Activated CD8-positive, alpha-beta T cell treated with anti-CD3 and anti-CD28 coated beads for 36 hours (primary cell): ENCODE measurements at regions not wholly inside any gene's neighbourhood (a gene's known extent, or its start where the extent isn't known, plus 50 kb on each side); places are given as distances from the start of the nearest gene placed in this dataset.
A peak's percentile ranks its signal among the peaks of the same experiment; 100 is the strongest.

Experiments used
- ATAC-seq: fragments of 200-7000 bp; cut with Tn5 transposase; one replicate; pipeline ENCODE4 v1.10.0; 2021; ENCODE audit warnings: mild to moderate bottlenecking, moderate library complexity
- CTCF ChIA-PET: fragments of 350-600 bp; sonication (Branson Sonifier 250); formaldehyde crosslinking; loops from one replicate; lab custom pipeline; 2021; ENCODE audit warnings: antibody characterized with exemption; lab: Charles Lee
- POLR2A ChIA-PET: fragments of 350-600 bp; sonication (Branson Sonifier 250); formaldehyde crosslinking; loops from one replicate; lab custom pipeline; 2021; ENCODE audit warnings: antibody characterized with exemption; lab: Charles Lee
- DNase-seq: peaks from one replicate; pipeline ENCODE4 v3.0.0-alpha.2; 2020
- H3K27ac Mint-ChIP-seq: one replicate; pipeline ENCODE4 v1.8.0; 2021; ENCODE audit warnings: mild to moderate bottlenecking, mixed read lengths
- H3K27me3 Mint-ChIP-seq: one replicate; pipeline ENCODE4 v1.8.0; 2021; ENCODE audit warnings: mixed read lengths
- H3K36me3 Mint-ChIP-seq: one replicate; pipeline ENCODE4 v1.8.0; 2021; ENCODE audit warnings: low read depth, mixed read lengths
- H3K4me1 Mint-ChIP-seq: one replicate; pipeline ENCODE4 v1.8.0; 2021; ENCODE audit warnings: low read depth, mixed read lengths
- H3K4me3 Mint-ChIP-seq: one replicate; pipeline ENCODE4 v1.8.0; 2021; ENCODE audit warnings: mild to moderate bottlenecking, moderate library complexity, mixed read lengths
- H3K9me3 Mint-ChIP-seq: one replicate; pipeline ENCODE4 v1.8.0; 2021; ENCODE audit warnings: mixed read lengths
- intact Hi-C: fragments of 100-400 bp; cut with micrococcal nuclease; formaldehyde crosslinking; loops from one replicate; pipeline ENCODE4 v1.10.0; 2022
- TF ChIP-seq, protein P1 (sequence below): fragments of 200-600 bp; IDR thresholded peaks from one replicate; pipeline ENCODE4 v1.8.0; 2022; ENCODE audit warnings: antibody characterized with exemption, mild to moderate bottlenecking

GRCh38 chr17:77410470-77410869 lies 269.7 kb downstream of the SEC14L1 start:
- DNase-seq (no peak), ATAC-seq (no peak)
- H3K4me3 Mint-ChIP-seq: no peak overlapping the region
- ChIA-PET POLR2A (interaction anchor here (0.8 to 2.3 kb wide), 10 partner anchors 9 to 85 kb away, joined by 3 to 11 read pairs (median 4); no protein-coding TSS in a partner anchor), CTCF (interaction anchor here (1.0 to 13.5 kb wide), 6 partner anchors 11 to 84 kb away, joined by 3 to 124 read pairs (median 8); no protein-coding TSS in a partner anchor)
- H3K27me3 Mint-ChIP-seq: no peaks in the 10 kb centered on the region
- H3K36me3 Mint-ChIP-seq: peaks cover 32% of the 10 kb centered on the region
- peak overlapping the region; percentile 44 for H3K27ac Mint-ChIP-seq
- TF ChIP-seq, protein P1, sequence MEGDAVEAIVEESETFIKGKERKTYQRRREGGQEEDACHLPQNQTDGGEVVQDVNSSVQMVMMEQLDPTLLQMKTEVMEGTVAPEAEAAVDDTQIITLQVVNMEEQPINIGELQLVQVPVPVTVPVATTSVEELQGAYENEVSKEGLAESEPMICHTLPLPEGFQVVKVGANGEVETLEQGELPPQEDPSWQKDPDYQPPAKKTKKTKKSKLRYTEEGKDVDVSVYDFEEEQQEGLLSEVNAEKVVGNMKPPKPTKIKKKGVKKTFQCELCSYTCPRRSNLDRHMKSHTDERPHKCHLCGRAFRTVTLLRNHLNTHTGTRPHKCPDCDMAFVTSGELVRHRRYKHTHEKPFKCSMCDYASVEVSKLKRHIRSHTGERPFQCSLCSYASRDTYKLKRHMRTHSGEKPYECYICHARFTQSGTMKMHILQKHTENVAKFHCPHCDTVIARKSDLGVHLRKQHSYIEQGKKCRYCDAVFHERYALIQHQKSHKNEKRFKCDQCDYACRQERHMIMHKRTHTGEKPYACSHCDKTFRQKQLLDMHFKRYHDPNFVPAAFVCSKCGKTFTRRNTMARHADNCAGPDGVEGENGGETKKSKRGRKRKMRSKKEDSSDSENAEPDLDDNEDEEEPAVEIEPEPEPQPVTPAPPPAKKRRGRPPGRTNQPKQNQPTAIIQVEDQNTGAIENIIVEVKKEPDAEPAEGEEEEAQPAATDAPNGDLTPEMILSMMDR: no peak
- H3K9me3 Mint-ChIP-seq: no peaks in the 10 kb centered on the region
- peaks cover 76% of the 10 kb centered on the region for H3K4me1 Mint-ChIP-seq
- intact Hi-C loops: no loop called here

GRCh38 chr17:77414811-77415400 lies 274.1 kb downstream of the SEC14L1 start:
- Mint-ChIP-seq H3K9me3 (no peaks in the 10 kb centered on the region), H3K4me1 (peaks cover 52% of the 10 kb centered on the region), H3K36me3 (peaks cover 22% of the 10 kb centered on the region), H3K4me3 (no peak overlapping the region), H3K27me3 (no peaks in the 10 kb centered on the region), H3K27ac (no peak overlapping the region)
- ChIA-PET POLR2A (interaction anchor here (1.3 to 3.9 kb wide), 2 partner anchors 10 kb away, joined by 4 to 17 read pairs; no protein-coding TSS in a partner anchor), CTCF (interaction anchor here (13.5 kb wide), 1 partner anchor 17 kb away, joined by 124 read pairs; no protein-coding TSS in a partner anchor)
- intact Hi-C loops: no loop called here
- TF ChIP-seq, protein P1: no peak
- no peak for ATAC-seq
- no peak for DNase-seq

DNA sequence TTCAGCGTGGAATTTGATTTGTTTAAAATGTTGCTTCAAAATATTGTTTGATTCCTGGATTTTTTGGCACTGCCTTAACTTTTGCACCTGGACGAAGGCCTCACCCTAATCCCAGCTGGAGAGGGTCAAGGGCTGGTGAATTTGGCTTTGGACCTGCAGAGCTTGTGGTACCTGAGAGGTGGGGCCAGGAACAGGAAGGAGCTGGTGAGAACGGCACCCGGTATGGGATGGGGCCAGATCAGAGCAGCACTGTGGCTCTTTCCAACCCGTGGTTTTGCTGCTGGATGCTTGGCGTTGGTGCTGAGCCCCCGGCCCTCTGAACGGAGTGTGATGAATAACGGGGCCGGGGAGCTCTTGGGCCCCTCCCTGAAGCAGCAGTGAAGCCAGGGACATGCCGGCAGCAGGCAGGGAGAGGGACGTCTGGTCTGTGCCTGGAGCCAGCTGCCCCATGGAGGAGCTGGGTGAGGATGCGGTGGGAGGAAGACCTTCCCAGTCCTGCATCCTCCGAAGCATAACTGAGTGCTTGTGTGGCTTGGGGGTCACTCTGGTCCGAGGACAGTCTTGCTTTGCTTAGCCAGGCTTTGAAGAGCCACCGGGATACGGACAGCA lies 275.4 kb downstream of the SEC14L1 start:
- DNase-seq (no peak), ATAC-seq (no peak)
- TF ChIP-seq, protein P1: no peak
- ChIA-PET POLR2A (interaction anchor here (0.9 to 3.9 kb wide), 6 partner anchors 8 to 76 kb away, joined by 3 to 17 read pairs (median 4); no protein-coding TSS in a partner anchor), CTCF (interaction anchor here (1.5 to 13.5 kb wide), 4 partner anchors 9 to 85 kb away, joined by 4 to 124 read pairs (median 7); no protein-coding TSS in a partner anchor)
- Mint-ChIP-seq H3K27me3 (no peaks in the 10 kb centered on the region), H3K9me3 (no peaks in the 10 kb centered on the region), H3K27ac (no peak overlapping the region), H3K4me3 (no peak overlapping the region), H3K4me1 (peaks cover 54% of the 10 kb centered on the region), H3K36me3 (peaks cover 14% of the 10 kb centered on the region)
- intact Hi-C loops: no loop called here

- intact Hi-C loops: no loop called here
- TF ChIP-seq, protein P1: no peak
- Mint-ChIP-seq H3K4me3 (no peak overlapping the region), H3K36me3 (peaks cover 11% of the 10 kb centered on the region), H3K27me3 (no peaks in the 10 kb centered on the region), H3K4me1 (peaks cover 53% of the 10 kb centered on the region), H3K27ac (no peak overlapping the region), H3K9me3 (no peaks in the 10 kb centered on the region)
- no peak for ATAC-seq
- DNase-seq: no peak
- POLR2A ChIA-PET: interaction anchor here (0.7 to 1.2 kb wide), 3 partner anchors 12 to 23 kb away, joined by 3 to 4 read pairs (median 4); no protein-coding TSS in a partner anchor
- CTCF ChIA-PET: interaction anchor here (1.0 to 1.6 kb wide), 3 partner anchors 12 to 18 kb away, joined by 4 to 8 read pairs (median 4); no protein-coding TSS in a partner anchor
Observed at GRCh38 chr17:77417575-77417974, 276.8 kb downstream of the SEC14L1 start.
